NB4 (cell line): ENCODE measurements at regions not wholly inside any gene's neighbourhood (a gene's known extent, or its start where the extent isn't known, plus 50 kb on each side); places are given as distances from the start of the nearest gene placed in this dataset.

ENCODE experiments used
- CTCF ChIP-seq: IDR thresholded peaks from one replicate; pipeline ENCODE4 v1.5.1; 2012; ENCODE audit warnings: low read depth, low read length
- MAX ChIP-seq: IDR thresholded peaks from 2 replicates; pipeline ENCODE4 v1.6.1; 2011; ENCODE audit warnings: low read depth, low read length
- MYC ChIP-seq: IDR thresholded peaks from 2 replicates; pipeline ENCODE4 v1.6.1; 2011; ENCODE audit warnings: low read depth, low read length
- POLR2A ChIP-seq: IDR thresholded peaks from 2 replicates; pipeline ENCODE4 v1.6.1; 2011; ENCODE audit warnings: mild to moderate bottlenecking; ENCODE audit not compliant: insufficient read length; ENCODE audit errors: extremely low read depth

- no peak for TF ChIP-seq POLR2A
- TF ChIP-seq MAX: no peak
- TF ChIP-seq CTCF: no peak
- no peak for TF ChIP-seq MYC
These were observed 649.9 kb upstream of the RAB6C start for GRCh38 chr2:129329574-129329973.
